DOHH2 (cell line): ENCODE measurements at regions not wholly inside any gene's neighbourhood (a gene's known extent, or its start where the extent isn't known, plus 50 kb on each side); places are given as distances from the start of the nearest gene placed in this dataset.
"Not testable (repeated sequence)": the region's sequence is repeated elsewhere in the genome, so short reads cannot be mapped to it uniquely, and the experiment has no call there.

Source experiments
- H3F3A ChIP-seq: fragments of 200-600 bp; sonication (generic), shearing (Covaris generic); 2 replicates; pipeline ENCODE4 v1.6.0; 2016; ENCODE audit warnings: antibody characterized with exemption, mild to moderate bottlenecking; ENCODE audit not compliant: control insufficient read depth, insufficient read depth
- H3K27ac ChIP-seq: fragments of 200-600 bp; sonication (generic); 2 replicates; pipeline ENCODE4 v1.5.1; 2014; ENCODE audit warnings: low read depth, mild to moderate bottlenecking, low read length, moderate library complexity
- H3K27me3 ChIP-seq: fragments of 200-600 bp; sonication (generic); 2 replicates; pipeline ENCODE4 v1.6.1; 2014; ENCODE audit warnings: mild to moderate bottlenecking, low read length, mixed read lengths; ENCODE audit not compliant: control insufficient read depth
- H3K36me3 ChIP-seq: fragments of 200-600 bp; sonication (generic); 2 replicates; pipeline ENCODE4 v1.6.1; 2014; ENCODE audit warnings: mild to moderate bottlenecking, low read length, moderate library complexity, mixed read lengths; ENCODE audit not compliant: control insufficient read depth
- H3K4me1 ChIP-seq: fragments of 200-600 bp; sonication (generic); 2 replicates; pipeline ENCODE4 v1.6.1; 2014; ENCODE audit warnings: mild to moderate bottlenecking, low read length, mixed read lengths; ENCODE audit not compliant: control insufficient read depth
- H3K4me2 ChIP-seq: fragments of 200-600 bp; sonication (generic); 2 replicates; pipeline ENCODE4 v1.6.0; 2014; ENCODE audit warnings: mild to moderate bottlenecking, low read length, moderate library complexity
- H3K4me3 ChIP-seq: fragments of 200-600 bp; sonication (generic); 2 replicates; pipeline ENCODE4 v1.5.1; 2014; ENCODE audit warnings: mild to moderate bottlenecking, low read length, mixed read lengths
- H3K79me2 ChIP-seq: fragments of 200-600 bp; sonication (generic); 2 replicates; pipeline ENCODE4 v1.6.1; 2014; ENCODE audit warnings: mild to moderate bottlenecking, low read length, mixed read lengths; ENCODE audit not compliant: control insufficient read depth
- H3K9me2 ChIP-seq: fragments of 200-600 bp; sonication (generic); replicated peaks from 2 replicates; pipeline ENCODE4 v1.6.1; 2014; ENCODE audit warnings: mild to moderate bottlenecking, low read length, mixed read lengths; ENCODE audit not compliant: control insufficient read depth
- H3K9me3 ChIP-seq: fragments of 200-600 bp; sonication (generic); 2 replicates; pipeline ENCODE4 v1.6.1; 2014; ENCODE audit warnings: antibody characterized with exemption, low read length, mixed read lengths; ENCODE audit not compliant: control insufficient read depth, insufficient read depth
- H4K20me1 ChIP-seq: fragments of 200-600 bp; sonication (generic); 2 replicates; pipeline ENCODE4 v1.6.0; 2014; ENCODE audit warnings: low read depth, mild to moderate bottlenecking, antibody characterized with exemption, low read length, moderate library complexity; ENCODE audit not compliant: control insufficient read depth, insufficient read depth

DNA sequence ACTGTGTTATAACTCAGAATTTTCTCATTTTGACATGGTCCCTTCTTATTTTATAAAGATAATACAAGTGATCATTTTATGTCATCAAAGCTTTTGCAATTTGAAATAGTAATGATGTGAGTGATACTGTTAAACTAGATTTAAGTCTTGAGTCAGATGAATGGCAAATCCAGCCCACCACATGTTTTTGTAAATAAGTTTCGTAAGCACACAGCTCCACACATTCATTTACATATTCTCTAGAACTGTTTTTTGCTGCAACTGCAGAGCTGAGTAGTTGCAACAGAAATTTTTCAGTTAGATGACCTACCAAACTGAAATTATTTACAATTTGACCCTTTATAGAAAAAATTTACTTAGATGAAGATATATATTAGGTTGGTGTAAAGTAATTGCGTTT, 108.1 kb downstream of the CDRT15L2 start:
- not testable (repeated sequence) for H3K27ac ChIP-seq, H3K79me2 ChIP-seq, H4K20me1 ChIP-seq, H3F3A ChIP-seq, H3K27me3 ChIP-seq, H3K9me2 ChIP-seq, H3K4me2 ChIP-seq, H3K36me3 ChIP-seq, H3K4me1 ChIP-seq, H3K9me3 ChIP-seq, H3K4me3 ChIP-seq

DNA sequence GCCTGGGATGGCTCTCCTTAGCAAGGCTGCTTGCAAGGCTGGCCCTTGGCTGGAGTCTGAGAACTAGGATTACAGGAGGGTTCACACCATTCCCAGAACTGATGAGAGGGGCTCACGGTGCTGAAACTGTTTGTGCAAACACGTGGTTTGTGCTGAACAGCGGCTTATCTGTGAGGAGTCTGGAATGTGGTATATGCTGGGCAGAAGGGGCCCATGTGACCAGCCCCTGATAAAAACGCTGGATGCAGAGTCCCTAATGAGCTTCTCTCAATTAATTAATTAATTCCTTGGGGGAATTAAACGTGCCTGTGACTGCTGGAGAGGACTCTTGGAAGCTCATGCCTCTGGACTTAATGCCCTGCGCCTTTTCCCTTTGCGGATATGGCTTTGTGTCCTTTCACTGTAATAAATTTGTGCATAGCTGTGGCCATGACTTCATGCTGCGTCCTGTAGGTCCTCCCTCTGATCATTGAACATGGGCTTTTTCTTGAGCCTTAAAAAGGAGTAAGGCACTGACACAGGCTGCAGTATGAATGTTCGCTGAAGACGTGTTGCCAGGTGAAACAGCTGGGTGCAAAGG, 109.7 kb downstream of the CDRT15L2 start:
- not testable (repeated sequence) for H3K4me1 ChIP-seq, H3K27ac ChIP-seq, H3K27me3 ChIP-seq, H3K4me2 ChIP-seq, H3K9me2 ChIP-seq, H3K9me3 ChIP-seq, H3F3A ChIP-seq, H4K20me1 ChIP-seq, H3K4me3 ChIP-seq, H3K79me2 ChIP-seq, H3K36me3 ChIP-seq

DNA sequence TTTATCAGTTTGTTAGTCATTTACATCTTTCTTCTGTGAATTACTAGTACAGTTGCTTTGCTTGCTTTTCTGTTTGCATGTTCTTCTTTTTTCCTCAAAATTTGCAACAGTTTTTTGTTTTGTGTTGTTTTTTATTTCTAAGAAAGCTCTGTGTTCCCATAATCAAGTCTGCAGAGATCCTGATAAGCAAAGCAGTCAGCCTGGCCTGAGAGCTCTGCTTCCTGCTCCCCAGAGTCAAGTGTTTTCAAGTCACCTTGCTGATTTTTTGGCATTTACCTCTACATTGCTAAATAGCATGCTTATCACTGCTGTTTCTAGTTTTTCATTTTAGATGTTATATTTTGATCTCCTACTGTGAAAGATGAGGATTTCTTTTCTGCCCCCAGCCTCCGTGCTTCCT, 113.2 kb downstream of the CDRT15L2 start:
- not testable (repeated sequence) for H4K20me1 ChIP-seq, H3K27me3 ChIP-seq, H3F3A ChIP-seq, H3K9me3 ChIP-seq, H3K4me3 ChIP-seq, H3K79me2 ChIP-seq, H3K36me3 ChIP-seq, H3K27ac ChIP-seq, H3K9me2 ChIP-seq, H3K4me1 ChIP-seq, H3K4me2 ChIP-seq

DNA sequence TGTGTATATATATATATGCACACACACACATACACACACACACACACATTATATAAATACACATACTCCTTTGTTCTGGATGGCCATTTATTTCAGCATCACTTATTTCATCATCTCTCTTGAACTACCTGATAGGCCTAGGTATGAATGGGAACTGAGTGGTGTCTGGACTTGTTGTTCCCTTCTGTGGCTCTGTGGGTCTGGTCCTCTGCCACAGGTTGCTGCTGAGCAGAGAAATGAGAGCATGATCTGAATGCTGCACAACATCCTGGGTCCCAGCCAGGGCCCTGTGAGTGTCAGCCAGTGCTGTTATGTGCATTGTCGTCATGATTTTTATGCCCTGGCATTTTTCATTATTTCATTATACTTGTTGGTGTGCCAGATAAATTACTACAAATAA, 116.3 kb downstream of the CDRT15L2 start:
- not testable (repeated sequence) for H3K4me2 ChIP-seq, H3K79me2 ChIP-seq, H3F3A ChIP-seq, H3K9me2 ChIP-seq, H3K36me3 ChIP-seq, H3K27ac ChIP-seq, H3K9me3 ChIP-seq, H4K20me1 ChIP-seq, H3K4me3 ChIP-seq, H3K4me1 ChIP-seq, H3K27me3 ChIP-seq

DNA sequence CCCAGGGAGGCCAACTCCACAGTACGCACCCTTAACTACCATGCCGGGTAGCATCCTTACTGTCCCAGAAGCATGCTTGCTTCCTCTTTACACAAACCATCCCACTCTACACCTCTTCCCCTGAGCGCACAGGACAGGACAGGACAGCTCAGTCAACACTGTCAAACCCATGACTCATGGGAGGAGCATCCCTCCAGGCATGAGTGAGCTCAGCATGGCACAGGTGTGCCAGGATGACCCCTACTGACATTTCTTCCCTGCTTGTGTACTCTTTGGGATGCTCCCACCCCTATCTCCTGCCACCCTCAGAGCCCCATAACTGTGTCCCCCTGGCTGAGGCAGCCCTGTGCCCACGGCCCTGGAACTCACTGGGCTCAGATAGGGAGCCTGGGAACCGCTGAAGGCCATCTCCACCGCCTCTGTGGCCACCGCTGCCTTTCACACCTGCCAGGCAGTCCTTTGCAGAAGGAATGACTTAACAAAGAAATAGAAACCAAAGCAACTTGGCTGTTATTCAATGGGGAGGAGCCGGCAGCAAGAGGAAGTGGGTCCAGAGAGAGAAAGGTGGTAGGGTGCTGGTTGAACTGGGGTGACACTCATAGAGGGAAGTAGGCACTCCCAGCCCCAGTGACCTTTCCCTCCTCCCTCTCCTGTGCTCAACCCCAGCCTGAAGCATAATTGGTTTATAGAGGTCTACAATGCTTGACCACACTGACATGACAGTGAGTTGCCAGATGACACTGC, 119.1 kb downstream of the CDRT15L2 start:
- not testable (repeated sequence) for H3K36me3 ChIP-seq, H4K20me1 ChIP-seq, H3K27ac ChIP-seq, H3K79me2 ChIP-seq, H3F3A ChIP-seq, H3K9me3 ChIP-seq, H3K27me3 ChIP-seq, H3K4me1 ChIP-seq, H3K4me2 ChIP-seq, H3K9me2 ChIP-seq, H3K4me3 ChIP-seq

DNA sequence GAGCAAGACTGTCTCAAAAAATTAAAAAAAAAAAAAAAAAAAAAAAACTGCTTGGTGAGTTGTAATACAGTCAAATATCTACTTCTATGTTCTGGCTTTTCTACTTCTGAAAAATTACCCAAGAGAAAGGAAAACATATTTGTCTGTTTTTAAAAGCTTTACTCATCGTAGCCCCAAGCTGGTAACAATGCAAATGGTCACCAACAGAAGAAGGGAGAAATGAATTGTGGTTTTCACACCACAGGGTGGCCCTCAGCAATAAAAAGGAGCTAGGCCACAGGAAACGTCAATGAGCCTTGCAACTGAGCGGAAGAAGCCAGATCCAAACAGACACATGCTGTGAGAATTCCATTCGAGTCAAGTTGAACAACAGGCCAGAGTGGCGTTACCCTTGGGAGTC, 121.0 kb downstream of the CDRT15L2 start:
- not testable (repeated sequence) for H3K4me3 ChIP-seq, H3K9me3 ChIP-seq, H3K27me3 ChIP-seq, H3K9me2 ChIP-seq, H3K27ac ChIP-seq, H3K79me2 ChIP-seq, H3F3A ChIP-seq, H3K4me2 ChIP-seq, H3K4me1 ChIP-seq, H3K36me3 ChIP-seq, H4K20me1 ChIP-seq

DNA sequence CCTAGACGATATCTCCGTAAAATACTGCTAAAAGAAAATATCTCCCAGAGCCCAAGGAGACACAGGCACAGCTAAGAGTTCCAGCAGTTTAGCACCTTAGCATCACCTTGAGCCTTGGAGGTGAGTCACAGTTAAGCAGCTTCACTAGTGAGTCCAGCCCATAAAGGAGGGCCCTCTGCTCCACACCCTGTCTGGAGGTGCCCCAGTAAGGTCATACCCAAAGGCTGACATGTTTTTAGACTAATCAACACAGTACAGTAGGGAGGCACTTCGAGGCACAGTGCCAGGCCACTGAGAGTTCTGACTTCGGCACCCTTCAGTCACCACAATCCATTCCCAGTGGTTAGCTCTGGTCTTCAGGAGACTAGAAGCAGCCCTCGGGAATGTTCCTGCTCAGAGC, 121.8 kb downstream of the CDRT15L2 start:
- H3F3A ChIP-seq, H3K27ac ChIP-seq, H4K20me1 ChIP-seq, H3K79me2 ChIP-seq, H3K27me3 ChIP-seq, H3K9me2 ChIP-seq, H3K36me3 ChIP-seq, H3K4me2 ChIP-seq, H3K9me3 ChIP-seq, H3K4me3 ChIP-seq, H3K4me1 ChIP-seq: not testable (repeated sequence)
